GM19023 (cell line): ENCODE measurements at regions not wholly inside any gene's neighbourhood (a gene's known extent, or its start where the extent isn't known, plus 50 kb on each side); places are given as distances from the start of the nearest gene placed in this dataset.
A peak's percentile ranks its signal among the peaks of the same experiment; 100 is the strongest.

Experiments
- ATAC-seq: cut with Tn5 transposase; IDR thresholded peaks from one replicate; pipeline ENCODE4 v1.9.1; 2021; ENCODE audit warnings: mild to moderate bottlenecking, moderate library complexity; ENCODE audit not compliant: unreplicated experiment

DNA sequence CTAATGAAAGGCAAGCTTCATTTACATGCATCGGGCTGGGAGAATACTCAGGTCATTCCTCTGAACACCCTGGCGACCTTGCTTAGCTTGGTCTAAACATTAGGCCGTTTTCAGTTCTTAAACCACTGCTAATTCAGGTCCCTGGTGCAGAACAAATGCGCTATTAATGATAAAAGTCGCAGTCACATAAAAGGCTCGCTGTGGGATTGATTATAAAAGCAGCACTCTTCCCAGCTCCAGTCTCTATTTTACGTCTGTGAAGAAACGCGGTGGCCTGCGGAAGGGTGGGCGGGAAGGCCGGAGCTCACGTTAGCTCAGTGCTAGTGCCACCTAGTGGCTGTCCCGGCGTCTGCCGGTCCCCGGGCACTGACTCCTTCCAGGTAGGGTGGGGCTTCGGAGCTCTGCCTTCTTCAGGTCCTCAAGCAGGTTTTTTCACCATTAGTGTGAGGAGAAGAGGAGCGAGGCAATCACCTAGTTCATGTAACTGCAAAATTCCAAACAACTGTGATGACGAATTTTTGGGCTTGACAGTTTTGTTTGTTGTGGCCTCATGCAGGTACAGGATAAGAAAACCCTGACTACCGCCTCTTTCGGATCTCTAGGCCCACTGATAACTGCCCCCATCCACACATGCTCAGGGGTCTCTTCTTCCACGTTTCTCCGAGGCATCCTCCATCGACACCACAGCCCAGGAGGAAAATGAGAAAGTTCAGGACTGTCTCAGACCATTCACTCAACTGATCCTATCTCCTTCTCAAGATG is 66.5 kb upstream of the CLMP start:
- ATAC-seq = no peak

DNA sequence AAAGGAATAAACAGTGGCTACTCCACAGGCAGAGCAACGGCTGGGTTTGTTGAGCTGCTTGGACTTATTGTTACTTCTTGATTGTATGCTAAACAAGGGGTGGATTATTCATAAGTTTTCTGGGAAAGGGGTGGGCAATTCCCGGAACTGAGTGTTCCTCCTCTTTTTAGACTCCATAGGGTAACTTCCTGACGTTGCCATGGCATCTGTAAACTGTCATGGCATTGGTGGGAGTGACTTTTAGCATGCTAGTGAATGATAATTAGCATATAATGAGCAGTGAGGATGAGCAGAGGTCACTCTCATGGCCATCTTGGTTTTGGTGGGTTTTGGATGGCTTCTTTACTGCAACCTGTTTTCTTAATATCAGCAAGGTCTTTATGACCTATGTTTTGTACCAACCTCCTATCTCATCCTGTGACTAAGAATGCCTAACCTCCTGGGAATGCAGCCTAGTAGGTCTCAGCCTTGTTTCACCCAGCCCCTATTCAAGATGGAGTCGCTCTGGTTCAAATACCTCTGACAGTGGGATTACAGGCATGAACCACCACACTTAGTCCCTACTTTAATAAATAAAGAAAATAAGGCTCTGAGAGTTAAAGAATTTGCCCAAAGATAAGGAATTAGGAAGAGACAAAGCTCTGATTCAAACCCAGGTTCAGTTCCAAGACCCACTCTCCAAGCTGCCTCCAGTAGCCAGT is 65.6 kb upstream of the CLMP start:
- no peak for ATAC-seq

DNA sequence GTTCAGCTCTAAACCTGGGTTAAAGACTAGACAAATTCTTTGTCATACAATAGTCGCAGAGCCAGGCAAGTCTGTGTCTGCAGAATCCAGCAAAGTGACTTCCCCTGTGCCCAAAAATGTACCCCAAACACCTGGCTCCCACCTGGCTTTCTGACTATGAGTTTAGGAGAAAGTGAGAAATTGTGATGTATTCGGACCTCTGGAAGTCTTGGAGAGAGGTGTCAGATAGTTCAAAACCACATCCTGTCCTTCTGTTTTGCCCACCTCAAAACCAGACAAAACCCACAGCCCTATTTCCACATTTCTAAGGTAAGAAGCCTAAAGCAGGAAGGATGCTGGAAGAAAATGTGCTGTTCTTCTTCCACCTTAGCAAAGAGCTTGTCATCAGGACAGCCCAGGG is 63.8 kb upstream of the CLMP start:
- ATAC-seq = no peak

DNA sequence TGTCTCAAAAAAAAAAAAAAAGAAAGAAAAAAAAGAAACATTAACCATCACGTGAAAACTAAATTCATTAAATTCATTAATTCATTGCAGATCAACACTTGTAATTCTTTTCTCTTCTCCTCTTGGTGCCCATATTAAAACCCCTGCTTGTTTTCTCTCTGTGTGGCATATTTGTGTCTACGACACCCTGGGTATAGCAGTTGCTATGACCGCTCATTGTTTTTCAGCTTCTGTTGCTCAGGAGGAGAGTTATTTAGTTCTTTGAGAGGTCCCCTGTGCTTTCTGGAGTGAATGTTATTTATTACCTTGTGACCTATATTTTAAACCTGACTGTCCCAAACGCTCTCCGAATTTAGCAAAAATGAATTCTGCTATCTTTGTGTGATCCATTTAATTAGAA is 62.3 kb upstream of the CLMP start:
- no peak for ATAC-seq

DNA sequence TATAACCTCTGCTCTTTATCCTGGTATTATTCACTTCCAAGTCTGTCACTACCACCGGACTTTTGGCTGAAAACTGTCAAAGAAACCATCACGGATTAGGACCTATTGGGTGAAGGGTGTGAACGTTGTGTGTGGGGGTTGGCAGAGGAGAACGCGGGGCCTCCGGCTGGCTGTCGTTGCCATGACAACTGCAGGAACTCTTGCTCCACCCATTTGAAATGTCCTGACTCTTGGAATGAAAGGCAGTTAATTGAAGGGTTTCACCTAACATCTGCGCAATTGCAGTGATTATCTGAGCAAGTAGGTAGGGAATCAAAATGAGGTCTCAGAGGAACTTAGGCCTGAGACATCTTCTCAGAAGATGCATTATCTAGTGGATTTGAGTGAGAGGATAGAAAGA is 60.9 kb upstream of the CLMP start:
- ATAC-seq = no peak

DNA sequence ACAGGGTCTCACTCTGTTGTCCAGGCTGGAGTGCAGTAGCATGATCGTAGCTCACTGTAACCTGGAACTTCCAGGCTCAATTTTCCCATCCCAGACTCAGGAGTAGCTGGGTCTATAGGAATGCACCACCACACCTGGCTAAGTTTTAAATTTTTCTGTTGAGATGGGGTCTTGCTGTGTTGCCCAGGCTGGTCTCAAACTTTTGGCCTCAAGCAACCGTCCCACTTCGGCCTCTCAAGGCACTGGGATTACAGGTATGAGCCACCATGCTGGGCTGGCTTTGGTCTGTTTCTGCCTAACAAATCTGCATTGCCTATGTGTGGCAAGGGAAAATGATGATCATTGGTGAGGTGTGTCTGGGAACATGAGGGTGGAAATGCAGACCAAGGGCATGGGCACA is 59.3 kb upstream of the CLMP start:
- no peak for ATAC-seq

DNA sequence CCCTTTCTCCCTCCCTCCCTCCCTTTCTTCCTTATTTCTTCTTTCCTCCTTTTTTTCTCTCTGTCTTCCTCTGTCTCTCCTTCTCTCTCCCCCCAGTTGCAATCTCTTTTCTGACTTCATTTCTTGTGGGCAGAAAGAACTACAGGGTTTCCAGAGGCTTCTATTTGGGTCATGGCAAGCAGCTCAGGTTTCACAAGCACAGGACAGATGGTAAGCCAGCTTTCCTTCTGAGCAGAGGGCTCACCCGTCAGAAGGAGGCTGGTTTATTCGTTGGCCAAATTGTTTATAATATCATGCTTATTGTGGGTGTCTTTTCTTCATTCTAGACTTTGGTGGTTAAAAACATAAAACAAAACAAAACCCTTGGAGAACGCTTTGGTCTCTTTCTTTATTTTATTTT is 58.9 kb upstream of the CLMP start:
- ATAC-seq = no peak

DNA sequence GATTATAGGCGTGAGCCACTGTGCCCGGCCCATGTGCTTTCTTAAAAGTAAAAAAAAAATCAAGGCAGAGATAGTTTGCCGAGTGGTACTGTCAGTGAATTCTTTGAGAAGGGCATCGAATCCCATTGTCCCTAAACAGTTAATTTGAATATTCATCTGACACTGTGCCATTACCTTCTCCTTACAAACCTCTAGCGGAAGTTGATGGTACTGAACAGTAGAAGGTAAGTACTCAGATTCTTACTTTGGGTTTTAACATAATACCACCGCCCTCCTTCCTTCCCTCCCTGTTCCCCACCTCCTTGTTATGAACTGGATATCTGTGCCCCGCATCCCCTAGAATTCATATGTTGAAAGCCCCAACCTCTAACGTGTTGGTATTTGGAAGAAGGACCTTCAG is 58.2 kb upstream of the CLMP start:
- ATAC-seq = no peak

DNA sequence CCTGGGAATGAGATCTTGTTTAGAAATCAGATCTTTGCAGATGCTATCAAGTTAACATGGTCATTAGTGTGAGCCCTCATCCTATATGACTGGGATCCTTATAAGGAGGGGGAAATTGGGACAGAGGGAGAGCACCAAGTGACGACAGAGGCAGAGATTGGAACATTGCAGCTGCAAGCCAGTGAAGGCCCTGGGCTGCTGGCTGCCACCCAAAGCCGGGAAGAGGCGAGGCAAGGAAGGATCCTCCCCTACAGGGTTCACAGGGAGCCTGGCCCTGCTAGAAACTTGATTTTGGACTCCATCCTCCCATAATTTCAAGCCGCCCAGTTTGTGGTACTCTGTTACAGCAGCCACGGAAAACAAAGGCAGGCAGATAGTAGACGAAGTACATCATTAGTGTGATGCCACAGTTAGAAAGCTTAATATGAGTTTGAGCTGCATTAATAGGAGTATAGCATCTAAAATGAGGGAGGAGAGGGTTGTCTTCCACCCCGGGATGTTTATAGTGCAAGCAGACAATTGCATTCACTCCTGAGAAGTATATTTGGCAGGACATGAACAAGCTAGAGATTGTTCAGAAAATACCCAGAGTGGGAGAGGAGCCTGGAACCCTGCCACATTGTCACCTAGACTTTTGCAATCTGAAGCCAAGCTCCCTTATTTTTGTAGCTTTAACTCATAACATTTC is 56.8 kb upstream of the CLMP start:
- no peak for ATAC-seq

DNA sequence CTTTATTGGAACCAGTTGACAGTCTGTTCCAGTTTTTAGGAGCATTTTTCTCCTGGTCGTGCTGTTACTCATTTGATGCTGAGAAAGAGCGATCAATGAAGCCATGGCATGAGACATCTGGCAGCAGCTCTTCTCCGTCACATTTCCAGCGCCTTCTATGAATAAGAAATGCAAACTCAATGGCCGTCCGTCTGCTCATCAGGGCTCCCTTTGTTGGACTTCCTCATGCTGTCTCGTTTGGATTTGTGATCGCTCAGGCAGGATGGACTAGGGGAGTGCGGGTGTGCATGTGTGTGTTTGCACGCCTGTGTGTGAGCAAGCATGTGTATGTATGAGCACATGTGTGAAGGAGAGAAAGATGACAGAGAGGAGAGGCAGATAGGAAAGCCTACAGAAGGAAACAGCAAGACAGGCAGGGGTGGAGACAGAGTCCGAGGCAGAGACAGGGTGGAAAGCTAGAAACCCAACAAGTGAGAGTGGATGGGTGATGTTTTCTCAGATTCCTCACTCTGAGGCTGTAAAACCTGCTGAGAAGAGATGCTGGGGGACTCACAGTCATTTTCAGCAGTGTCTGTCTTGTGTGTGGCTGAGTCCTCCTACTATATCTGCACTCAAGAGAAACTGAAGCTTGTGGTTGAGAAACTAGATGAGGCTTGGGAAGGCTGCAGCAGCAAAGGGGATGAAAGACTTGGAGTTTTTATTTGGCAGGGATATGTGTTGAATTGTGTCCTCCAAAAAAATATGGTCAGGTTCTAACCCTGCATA is 56.0 kb upstream of the CLMP start:
- ATAC-seq = no peak

DNA sequence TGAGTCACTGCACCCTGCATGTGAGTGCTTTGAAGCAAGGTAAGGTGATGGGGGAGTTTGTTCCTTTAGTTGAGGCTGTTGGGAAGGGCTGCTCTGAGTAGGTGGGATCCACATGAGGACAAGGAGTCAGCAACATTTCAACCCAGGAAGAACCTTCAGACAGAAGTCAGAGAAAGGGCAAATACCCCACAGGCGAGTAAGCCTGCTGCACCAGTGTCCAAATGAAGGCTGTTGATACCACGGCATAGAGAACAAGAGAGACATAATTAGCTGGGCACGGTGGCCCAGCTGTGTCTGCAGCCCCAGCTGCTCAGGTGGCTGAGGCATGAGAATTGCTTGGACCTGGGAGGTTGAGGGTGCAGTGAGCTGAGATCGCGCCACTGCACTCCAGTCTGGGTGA is 54.3 kb upstream of the CLMP start:
- ATAC-seq = no peak

DNA sequence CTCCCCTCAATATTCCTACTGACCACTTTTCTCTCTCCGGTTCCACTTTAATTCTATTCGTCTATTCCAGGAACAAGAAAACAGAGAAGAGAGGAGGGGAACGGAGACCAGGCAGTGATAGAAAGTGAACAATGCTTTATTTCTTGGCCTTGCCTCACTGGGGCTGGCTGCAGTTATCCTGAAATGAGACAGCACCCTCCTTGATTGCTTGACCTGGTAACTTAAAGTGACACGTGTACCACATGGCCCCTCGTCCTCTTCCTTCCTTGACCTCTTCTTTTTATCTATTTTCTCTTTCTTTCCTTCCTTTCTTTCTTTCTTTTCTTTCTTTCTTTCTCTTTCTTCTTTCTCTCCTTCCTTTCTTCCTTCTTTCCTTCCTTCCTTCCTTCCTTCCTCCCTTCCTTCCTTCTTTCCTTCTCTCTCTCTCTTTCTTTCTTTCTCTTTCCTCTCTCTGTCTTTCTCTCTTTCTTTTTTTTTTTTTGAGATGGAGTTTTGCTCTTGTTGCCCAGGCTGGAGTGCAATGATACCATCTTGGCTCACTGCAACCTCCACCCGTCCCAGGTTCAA is 52.8 kb upstream of the CLMP start:
- ATAC-seq = no peak

DNA sequence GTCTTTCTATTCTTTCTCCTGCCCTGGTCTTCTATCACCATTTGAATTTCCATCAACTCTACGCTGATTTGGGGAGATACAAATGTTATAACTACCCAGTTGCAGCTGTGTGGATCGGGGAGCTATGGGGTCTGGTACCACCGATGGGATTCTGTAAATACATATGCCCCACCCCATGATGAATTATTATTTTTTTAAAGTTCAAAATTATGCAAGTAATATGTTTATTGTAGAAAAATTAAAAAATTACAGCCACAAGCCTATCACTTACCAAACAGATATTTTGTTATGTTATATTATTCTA is 52.4 kb upstream of the CLMP start:
- no peak for ATAC-seq

DNA sequence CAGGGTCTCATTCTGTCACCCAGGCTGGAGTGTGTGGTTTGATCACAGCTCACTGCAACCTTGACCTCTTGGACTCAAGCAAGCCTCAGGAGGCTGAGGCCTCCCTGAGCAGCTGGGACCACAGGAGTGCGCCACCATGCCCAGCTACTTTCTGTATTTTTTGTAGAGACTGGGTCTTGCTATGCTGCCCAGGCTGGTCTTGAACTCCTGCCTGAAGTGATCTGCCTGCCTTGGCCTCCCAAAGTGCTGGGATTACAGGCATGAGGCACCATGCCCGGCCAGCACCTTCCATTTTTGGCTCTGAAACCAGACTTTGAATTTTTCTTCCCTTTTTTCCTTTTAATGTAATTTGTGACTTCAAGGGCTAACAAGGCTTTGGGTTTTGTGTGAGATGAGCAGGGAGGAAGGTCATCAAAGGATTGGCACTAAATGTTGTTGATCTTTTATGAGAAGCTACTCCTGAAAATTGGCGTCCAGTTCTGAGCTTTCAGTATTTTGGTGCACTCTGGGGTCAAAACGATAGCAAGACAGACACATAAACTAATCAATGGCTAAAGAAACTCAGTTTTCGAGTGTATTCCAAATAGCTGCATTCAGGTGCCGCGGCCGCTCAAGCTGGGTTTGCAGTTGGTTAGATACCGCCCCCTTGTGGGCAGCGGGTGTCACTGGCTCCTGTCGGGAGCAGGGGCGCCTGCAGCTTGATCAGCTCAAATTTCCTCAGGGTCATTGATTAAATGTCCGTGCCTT is 51.9 kb upstream of the CLMP start:
- ATAC-seq = peak; percentile 78

DNA sequence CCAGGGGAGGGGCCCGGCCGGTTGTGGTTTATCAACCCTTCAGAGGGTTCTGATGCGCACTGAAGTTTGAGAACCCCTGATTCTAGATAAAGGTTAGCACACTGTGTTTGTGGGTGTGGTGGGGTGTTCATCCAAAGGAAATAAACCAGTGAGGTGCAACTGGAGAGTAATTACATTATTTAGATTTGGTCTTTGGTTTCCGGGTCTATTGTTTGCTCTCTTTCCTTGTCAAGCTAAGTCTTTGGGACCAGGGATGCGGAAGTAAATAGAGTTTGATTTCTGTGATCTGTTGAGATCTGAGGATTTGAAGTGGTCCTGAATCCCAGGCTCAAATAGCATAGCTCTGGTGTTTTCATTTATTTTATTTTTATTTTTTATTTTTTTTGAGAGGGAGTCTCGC is 50.5 kb upstream of the CLMP start:
- no peak for ATAC-seq
